Stimulated activated effector memory CD8-positive, alpha-beta T cell treated with anti-CD3 and anti-CD28 coated beads, Interleukin-12 subunit alpha, Interleukin-12 subunit beta, amount 100 ng/mL, for 72 hours (primary cell): ENCODE measurements at regions not wholly inside any gene's neighbourhood (a gene's known extent, or its start where the extent isn't known, plus 50 kb on each side); places are given as distances from the start of the nearest gene placed in this dataset.
"Not testable (repeated sequence)": the region's sequence is repeated elsewhere in the genome, so short reads cannot be mapped to it uniquely, and the experiment has no call there.

Experiments
- ATAC-seq: fragments of 150-1000 bp; cut with Tn5 transposase; 2 replicates; pipeline ENCODE4 v1.10.0; 2021
- DNase-seq, 2 donors: peaks; one replicate each; pipeline ENCODE4 v3.0.0; 2021 to 2022; ENCODE audit warnings: low spot score in 2 of 2
- H3K27ac Mint-ChIP-seq: one replicate; pipeline ENCODE4 v1.8.0; 2022; ENCODE audit warnings: mild to moderate bottlenecking, mixed read lengths
- H3K36me3 Mint-ChIP-seq: one replicate; pipeline ENCODE4 v1.8.0; 2022; ENCODE audit warnings: mild to moderate bottlenecking, mixed read lengths
- H3K4me1 Mint-ChIP-seq: one replicate; pipeline ENCODE4 v1.8.0; 2022; ENCODE audit warnings: mixed read lengths
- H3K4me3 Mint-ChIP-seq: one replicate; pipeline ENCODE4 v1.8.0; 2022; ENCODE audit warnings: mild to moderate bottlenecking, mixed read lengths
- H3K9me3 Mint-ChIP-seq: one replicate; pipeline ENCODE4 v1.8.0; 2022; ENCODE audit warnings: mixed read lengths

DNA sequence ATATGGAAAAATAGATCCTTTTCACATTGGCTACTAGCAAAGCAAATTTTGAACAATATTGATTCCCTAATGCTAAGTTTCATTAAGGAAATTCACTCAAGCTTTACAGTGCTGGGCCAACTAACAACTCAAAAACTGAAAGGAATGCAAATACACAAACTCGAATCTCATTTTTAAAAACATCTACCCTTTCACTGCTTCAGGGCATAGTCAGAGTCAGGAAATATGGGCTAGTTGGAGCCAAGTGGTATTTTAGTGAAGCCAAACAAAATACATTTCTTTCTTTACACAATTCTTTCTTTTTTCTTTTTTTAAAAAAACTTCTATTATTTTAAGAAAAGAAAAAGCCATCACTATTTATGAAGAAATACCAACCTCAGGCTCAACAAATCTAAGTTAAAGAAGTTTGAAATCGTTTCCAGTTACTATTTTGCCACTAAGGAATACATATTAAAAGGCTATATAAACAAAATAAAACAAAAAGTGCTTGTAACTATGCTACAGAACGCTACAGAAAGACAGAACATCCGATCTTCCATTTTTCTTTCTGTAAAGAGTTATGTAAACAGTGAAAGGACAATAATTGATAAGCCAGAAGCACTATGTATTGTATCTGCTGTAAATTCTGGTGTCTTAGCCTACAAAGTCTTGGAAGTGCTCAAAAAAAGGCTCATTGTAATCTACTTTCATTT is 113.6 kb upstream of the STK17B start:
- Mint-ChIP-seq H3K4me3 (no peak overlapping the region), H3K9me3 (no peaks in the 10 kb centered on the region), H3K4me1 (peaks cover 28% of the 10 kb centered on the region), H3K36me3 (peaks cover 8% of the 10 kb centered on the region), H3K27ac (no peak overlapping the region)
- DNase-seq (no peak), ATAC-seq (no peak)

DNA sequence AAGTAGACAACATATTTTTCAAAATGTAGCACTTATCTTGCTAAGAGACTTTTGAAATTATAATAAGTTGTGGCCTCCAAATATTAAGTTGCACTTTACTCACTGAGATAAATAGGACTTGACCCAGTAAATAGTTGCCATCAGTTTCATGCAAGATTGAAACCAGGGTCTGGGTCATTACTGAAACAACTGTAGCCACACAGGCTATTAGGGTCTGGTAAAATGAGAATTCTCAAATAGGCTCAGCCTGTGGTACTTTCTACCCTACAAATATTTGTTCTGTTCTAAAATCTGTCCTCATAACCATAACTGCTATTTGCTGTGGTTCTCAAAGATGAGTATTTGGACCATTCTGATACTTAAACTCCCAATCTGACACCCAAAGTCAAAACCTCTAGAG is 115.4 kb upstream of the STK17B start:
- H3K27ac Mint-ChIP-seq = no peak overlapping the region

GRCh38 chr2:196287523-196287922 is 116.1 kb upstream of the STK17B start:
- ATAC-seq (no peak), DNase-seq (no peak)
- Mint-ChIP-seq H3K9me3 (no peaks in the 10 kb centered on the region), H3K36me3 (peaks cover 8% of the 10 kb centered on the region), H3K4me1 (peaks cover 49% of the 10 kb centered on the region), H3K4me3 (no peak overlapping the region), H3K27ac (no peak overlapping the region)

More for the DNA sequence above, 115.4 kb upstream of the STK17B start:
- DNase-seq (no peak), ATAC-seq (no peak)
- Mint-ChIP-seq H3K36me3 (peaks cover 8% of the 10 kb centered on the region), H3K4me1 (peaks cover 42% of the 10 kb centered on the region), H3K4me3 (no peak overlapping the region), H3K9me3 (no peaks in the 10 kb centered on the region)

- DNase-seq (peak in 1 of 2 donors; percentile 51), ATAC-seq (no peak)
- no peaks in the 10 kb centered on the region for H3K9me3 Mint-ChIP-seq
- peaks cover 55% of the 10 kb centered on the region for H3K4me1 Mint-ChIP-seq
- H3K36me3 Mint-ChIP-seq = peaks cover 8% of the 10 kb centered on the region
- H3K27ac Mint-ChIP-seq = no peak overlapping the region
- peak overlapping the region; percentile 15 for H3K4me3 Mint-ChIP-seq
Measured at GRCh38 chr2:196288006-196288538, 116.7 kb upstream of the STK17B start.

GRCh38 chr2:196289000-196289399 is 117.6 kb upstream of the STK17B start:
- peaks cover 56% of the 10 kb centered on the region for H3K4me1 Mint-ChIP-seq
- H3K36me3 Mint-ChIP-seq = peaks cover 8% of the 10 kb centered on the region
- H3K4me3 Mint-ChIP-seq = no peak overlapping the region
- H3K27ac Mint-ChIP-seq = peak overlapping the region; percentile 65
- H3K9me3 Mint-ChIP-seq = no peaks in the 10 kb centered on the region
- DNase-seq (no peak), ATAC-seq (peak; percentile 69)

DNA sequence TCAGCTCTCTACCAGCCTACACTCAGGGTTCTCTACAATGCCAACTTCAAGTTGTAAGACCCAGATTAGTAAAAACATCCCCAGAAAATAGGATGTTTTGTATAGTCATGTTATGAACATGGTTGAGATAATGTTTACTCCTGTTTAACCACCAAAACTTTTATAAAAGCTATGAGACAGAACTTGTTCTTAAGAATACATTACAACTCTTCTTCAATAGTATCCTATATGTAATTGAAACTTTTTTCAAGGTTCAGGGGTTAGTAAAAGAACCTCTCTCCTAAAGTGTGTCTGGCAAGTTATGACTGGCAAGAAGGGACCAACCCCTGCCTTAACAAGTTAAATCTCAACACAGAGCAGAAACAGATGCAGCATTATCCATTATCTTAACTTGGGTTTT is 118.8 kb upstream of the STK17B start:
- DNase-seq (no peak), ATAC-seq (peak; percentile 76)
- H3K4me1 Mint-ChIP-seq = peaks cover 60% of the 10 kb centered on the region
- H3K36me3 Mint-ChIP-seq = peaks cover 8% of the 10 kb centered on the region
- H3K4me3 Mint-ChIP-seq = no peak overlapping the region
- H3K9me3 Mint-ChIP-seq = no peaks in the 10 kb centered on the region
- peak overlapping the region; percentile 65 for H3K27ac Mint-ChIP-seq

DNA sequence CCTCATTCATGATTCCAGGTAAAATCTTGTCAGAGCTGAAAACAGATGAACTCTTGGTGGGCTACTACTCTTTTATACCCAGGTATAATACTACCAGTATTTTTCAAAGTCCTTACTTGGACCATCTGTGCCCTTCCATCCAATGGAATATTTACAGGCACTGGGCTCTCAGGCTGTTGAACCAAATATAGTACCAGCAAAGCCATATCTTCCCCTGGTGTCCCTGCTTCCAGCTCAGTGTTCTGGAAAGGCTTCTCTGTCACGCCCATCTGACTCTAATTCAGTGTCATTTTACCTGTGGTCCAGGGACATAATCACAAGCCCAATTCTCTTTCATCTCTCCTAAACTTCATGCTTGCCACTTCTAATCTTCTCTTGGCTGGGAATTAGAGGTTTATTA is 119.2 kb upstream of the STK17B start:
- DNase-seq = no peak
- Mint-ChIP-seq H3K27ac (peak overlapping the region; percentile 65), H3K36me3 (peaks cover 8% of the 10 kb centered on the region), H3K9me3 (no peaks in the 10 kb centered on the region), H3K4me3 (no peak overlapping the region), H3K4me1 (peaks cover 57% of the 10 kb centered on the region)
- ATAC-seq = no peak

DNA sequence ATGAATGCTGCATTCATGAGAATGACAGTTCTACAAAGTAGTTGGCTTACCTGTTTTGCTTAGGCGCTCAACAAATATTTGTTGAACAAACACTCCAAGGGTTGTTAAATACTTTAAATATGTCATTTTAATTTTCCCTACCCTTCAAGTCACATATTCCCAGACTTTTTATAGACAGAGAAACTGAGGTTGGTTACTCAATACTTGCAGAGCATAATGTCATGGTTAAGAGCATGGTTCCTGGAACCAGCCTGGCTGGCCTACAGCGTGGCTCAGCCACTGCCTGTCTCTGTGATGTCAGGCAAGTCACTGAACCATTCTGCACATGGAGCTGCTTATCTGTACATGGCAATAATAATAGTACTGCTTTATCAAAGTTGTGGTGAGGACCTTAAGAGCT is 120.0 kb upstream of the STK17B start:
- peak; percentile 52 for ATAC-seq
- Mint-ChIP-seq H3K27ac (peak overlapping the region; percentile 61), H3K36me3 (peaks cover 8% of the 10 kb centered on the region), H3K4me1 (peaks cover 54% of the 10 kb centered on the region), H3K9me3 (no peaks in the 10 kb centered on the region), H3K4me3 (no peak overlapping the region)
- DNase-seq = no peak

- DNase-seq (no peak), ATAC-seq (peak; percentile 63)
- H3K9me3 Mint-ChIP-seq = no peaks in the 10 kb centered on the region
- H3K4me3 Mint-ChIP-seq = peak overlapping the region; percentile 6
- peaks cover 8% of the 10 kb centered on the region for H3K36me3 Mint-ChIP-seq
- peaks cover 54% of the 10 kb centered on the region for H3K4me1 Mint-ChIP-seq
- H3K27ac Mint-ChIP-seq = peak overlapping the region; percentile 61
Measured at GRCh38 chr2:196291873-196292800, 120.8 kb upstream of the STK17B start.

DNA sequence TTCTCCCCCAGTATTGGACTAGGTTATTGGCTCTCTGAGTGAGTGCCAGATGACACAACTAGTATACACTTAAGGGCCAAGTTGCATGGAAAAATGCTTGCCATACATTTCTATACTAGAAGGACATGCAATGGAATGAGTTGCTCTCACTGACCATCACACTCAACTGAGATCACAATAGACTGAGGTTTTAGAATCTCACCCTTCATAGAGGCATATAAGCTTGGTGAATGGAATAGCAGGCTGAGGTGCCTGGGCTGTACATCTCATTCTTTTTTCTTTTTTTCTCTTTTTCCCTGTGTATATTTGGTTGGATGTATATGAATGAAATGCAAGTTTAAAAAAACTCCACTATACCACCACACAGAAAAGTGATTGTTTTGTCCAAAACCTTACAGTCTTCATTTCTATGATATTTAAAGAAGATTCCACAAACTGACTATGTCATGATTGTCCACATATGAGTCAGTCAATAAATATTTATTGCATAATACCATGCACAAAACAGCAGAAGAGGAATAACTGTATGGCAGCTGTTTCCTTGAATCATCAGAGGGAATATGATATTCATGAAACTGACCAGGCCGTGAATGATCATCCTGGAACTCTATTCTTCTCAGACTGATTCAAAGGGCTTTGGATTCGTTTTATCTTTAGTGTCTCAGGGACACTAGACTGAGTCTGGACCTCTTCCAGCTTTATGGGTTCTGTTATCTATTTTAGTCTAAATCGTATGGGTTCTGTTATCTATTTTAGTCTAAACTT is 122.6 kb upstream of the STK17B start:
- ATAC-seq (no peak), DNase-seq (no peak)
- Mint-ChIP-seq H3K27ac (no peak overlapping the region), H3K4me1 (peaks cover 38% of the 10 kb centered on the region), H3K36me3 (peaks cover 5% of the 10 kb centered on the region), H3K9me3 (no peaks in the 10 kb centered on the region), H3K4me3 (no peak overlapping the region)

- Mint-ChIP-seq H3K9me3 (no peaks in the 10 kb centered on the region), H3K36me3 (no peaks in the 10 kb centered on the region), H3K4me1 (peaks cover 33% of the 10 kb centered on the region), H3K27ac (no peak overlapping the region), H3K4me3 (no peak overlapping the region)
- no peak for DNase-seq
- ATAC-seq = no peak
Measured at GRCh38 chr2:196294516-196294909, 123.1 kb upstream of the STK17B start.

GRCh38 chr2:196295005-196295404 is 123.6 kb upstream of the STK17B start:
- no peaks in the 10 kb centered on the region for H3K9me3 Mint-ChIP-seq
- ATAC-seq (no peak), DNase-seq (no peak)
- H3K27ac Mint-ChIP-seq = no peak overlapping the region
- no peak overlapping the region for H3K4me3 Mint-ChIP-seq
- H3K36me3 Mint-ChIP-seq = no peaks in the 10 kb centered on the region
- peaks cover 33% of the 10 kb centered on the region for H3K4me1 Mint-ChIP-seq

DNA sequence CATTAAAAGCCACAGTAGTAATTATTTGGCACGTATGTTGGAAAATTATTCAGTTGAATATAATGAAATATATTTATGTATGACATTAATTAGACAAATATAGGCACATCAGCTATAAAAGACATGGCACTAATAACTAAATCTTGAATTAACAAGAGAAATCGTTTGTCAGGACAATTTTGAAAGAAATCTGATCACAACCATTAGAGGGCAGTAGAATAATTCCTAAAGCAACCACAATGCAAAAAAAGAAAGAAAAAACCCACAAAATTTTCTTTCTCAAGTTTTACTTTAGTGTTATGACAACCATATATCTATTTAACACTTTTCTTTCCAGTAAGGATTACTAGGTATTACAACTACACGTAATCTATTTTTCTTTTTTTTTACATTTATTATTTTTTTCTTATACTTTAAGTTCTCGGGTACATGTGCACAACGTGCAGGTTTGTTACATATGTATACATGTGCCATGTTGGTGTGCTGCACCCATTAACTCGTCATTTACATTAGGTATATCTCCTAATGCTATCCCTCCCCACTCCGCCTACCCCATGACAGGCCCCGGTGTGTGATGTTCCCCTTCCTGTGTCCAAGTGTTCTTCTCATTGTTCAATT is 126.8 kb upstream of the STK17B start:
- H3K4me3 Mint-ChIP-seq, ATAC-seq, H3K9me3 Mint-ChIP-seq, H3K27ac Mint-ChIP-seq, H3K4me1 Mint-ChIP-seq, H3K36me3 Mint-ChIP-seq, DNase-seq: not testable (repeated sequence)

GRCh38 chr2:196307775-196308305 is 136.5 kb upstream of the STK17B start:
- H3K36me3 Mint-ChIP-seq = no peaks in the 10 kb centered on the region
- DNase-seq = no peak
- ATAC-seq = no peak
- no peaks in the 10 kb centered on the region for H3K9me3 Mint-ChIP-seq
- H3K4me3 Mint-ChIP-seq = no peak overlapping the region
- no peak overlapping the region for H3K27ac Mint-ChIP-seq
- H3K4me1 Mint-ChIP-seq = no peaks in the 10 kb centered on the region
